Fibroblast of pulmonary artery (primary cell): ENCODE measurements at regions not wholly inside any gene's neighbourhood (a gene's known extent, or its start where the extent isn't known, plus 50 kb on each side); places are given as distances from the start of the nearest gene placed in this dataset.
"Not testable (repeated sequence)": the region's sequence is repeated elsewhere in the genome, so short reads cannot be mapped to it uniquely, and the experiment has no call there.

Experiments used
- DNase-seq: peaks from one replicate; pipeline ENCODE4 v3.0.0-alpha.2; 2010; ENCODE audit warnings: low read depth
- H3K4me3 ChIP-seq: replicated peaks from 2 replicates; pipeline ENCODE4 v1.5.1; 2011; ENCODE audit warnings: low read depth, mild to moderate bottlenecking, control low read depth, low read length, moderate library complexity
- TF ChIP-seq, protein P1 (sequence below): IDR thresholded peaks from 2 replicates; pipeline ENCODE4 v1.5.1; 2011; ENCODE audit warnings: mild to moderate bottlenecking, control low read depth, low read length, inconsistent platforms; ENCODE audit errors: missing control alignments

- no peak for DNase-seq
- TF ChIP-seq, protein P1, sequence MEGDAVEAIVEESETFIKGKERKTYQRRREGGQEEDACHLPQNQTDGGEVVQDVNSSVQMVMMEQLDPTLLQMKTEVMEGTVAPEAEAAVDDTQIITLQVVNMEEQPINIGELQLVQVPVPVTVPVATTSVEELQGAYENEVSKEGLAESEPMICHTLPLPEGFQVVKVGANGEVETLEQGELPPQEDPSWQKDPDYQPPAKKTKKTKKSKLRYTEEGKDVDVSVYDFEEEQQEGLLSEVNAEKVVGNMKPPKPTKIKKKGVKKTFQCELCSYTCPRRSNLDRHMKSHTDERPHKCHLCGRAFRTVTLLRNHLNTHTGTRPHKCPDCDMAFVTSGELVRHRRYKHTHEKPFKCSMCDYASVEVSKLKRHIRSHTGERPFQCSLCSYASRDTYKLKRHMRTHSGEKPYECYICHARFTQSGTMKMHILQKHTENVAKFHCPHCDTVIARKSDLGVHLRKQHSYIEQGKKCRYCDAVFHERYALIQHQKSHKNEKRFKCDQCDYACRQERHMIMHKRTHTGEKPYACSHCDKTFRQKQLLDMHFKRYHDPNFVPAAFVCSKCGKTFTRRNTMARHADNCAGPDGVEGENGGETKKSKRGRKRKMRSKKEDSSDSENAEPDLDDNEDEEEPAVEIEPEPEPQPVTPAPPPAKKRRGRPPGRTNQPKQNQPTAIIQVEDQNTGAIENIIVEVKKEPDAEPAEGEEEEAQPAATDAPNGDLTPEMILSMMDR: no peak
- no peak overlapping the region for H3K4me3 ChIP-seq
Measured at GRCh38 chr5:153361735-153362409, 128.6 kb upstream of the GRIA1 start.

DNA sequence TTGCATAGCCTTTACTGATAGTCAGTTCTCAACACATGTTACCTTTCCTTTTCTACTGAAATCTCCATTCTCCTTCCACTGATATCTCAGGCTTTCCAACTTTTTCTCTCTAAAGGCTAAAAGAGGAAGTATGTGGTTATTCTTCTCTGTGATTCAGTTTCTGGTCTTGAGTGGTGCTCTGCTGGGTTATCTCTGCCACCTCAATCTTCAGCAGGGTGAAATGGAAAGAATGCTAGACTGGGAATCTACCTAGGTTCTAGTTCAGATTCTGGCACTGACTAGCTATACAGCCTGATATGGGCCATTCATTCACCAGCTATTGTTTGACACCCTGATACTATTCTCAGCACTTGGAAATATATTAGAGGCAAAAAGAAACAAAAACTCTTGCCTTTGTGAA lies 124.9 kb upstream of the GRIA1 start:
- H3K4me3 ChIP-seq: no peak overlapping the region
- TF ChIP-seq, protein P1: no peak
- no peak for DNase-seq

DNA sequence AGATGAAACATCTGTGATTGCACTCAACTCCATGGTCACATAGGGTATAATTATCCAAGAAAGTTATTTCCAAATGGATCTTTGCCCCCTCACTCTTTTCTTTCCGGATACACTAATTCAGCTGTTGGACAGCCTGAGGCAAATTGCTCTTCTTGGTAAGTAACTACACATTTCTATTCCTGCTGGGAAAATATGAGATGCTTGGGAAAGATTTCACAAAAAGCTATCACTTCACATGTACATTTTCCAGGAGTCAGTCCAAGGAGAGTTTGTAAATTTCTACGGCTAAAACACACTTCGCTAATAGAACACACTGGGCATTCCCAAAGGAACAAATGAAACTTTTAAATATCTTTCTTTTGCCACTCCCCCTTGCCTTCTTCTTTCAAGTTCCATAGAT lies 123.0 kb upstream of the GRIA1 start:
- no peak overlapping the region for H3K4me3 ChIP-seq
- DNase-seq: no peak
- TF ChIP-seq, protein P1: no peak

GRCh38 chr5:153372425-153373129 lies 117.9 kb upstream of the GRIA1 start:
- no peak for DNase-seq
- H3K4me3 ChIP-seq: no peak overlapping the region
- TF ChIP-seq, protein P1: no peak

GRCh38 chr5:153373130-153373498 lies 117.4 kb upstream of the GRIA1 start:
- TF ChIP-seq, protein P1: no peak
- no peak overlapping the region for H3K4me3 ChIP-seq
- no peak for DNase-seq

- not testable (repeated sequence) for H3K4me3 ChIP-seq, DNase-seq
Measured at GRCh38 chr5:153381630-153382029, 108.8 kb upstream of the GRIA1 start.

DNA sequence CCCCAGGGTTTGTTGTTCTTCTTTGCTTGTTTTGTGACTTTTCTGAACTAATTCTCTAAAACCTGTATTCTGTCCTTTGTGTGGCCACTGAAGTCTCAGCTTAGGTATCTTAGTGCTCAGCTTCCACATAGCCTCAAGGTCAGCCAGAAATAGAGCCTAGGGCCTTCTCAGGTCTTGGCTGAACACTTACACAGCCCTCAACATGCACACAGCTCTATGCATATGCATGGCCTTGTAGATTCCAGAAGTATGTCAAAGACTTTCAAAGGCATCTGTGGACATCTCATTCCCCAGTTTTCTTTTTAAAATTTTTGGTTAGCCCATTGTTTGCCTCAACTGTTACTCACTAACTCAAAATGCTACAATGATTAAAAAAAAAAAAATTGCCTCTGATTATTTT lies 99.9 kb upstream of the GRIA1 start:
- no peak for DNase-seq
- H3K4me3 ChIP-seq: no peak overlapping the region
- TF ChIP-seq, protein P1: no peak
